ENCODE measurements at regions not wholly inside any gene's neighbourhood (a gene's known extent, or its start where the extent isn't known, plus 50 kb on each side); places are given as distances from the start of the nearest gene placed in this dataset.
"Not testable (repeated sequence)": the region's sequence is repeated elsewhere in the genome, so short reads cannot be mapped to it uniquely, and the experiment has no call there.

- H3K4me3 ChIP-seq (replicated peaks in 1 of 3); H3K27me3 ChIP-seq; H3K9me3 ChIP-seq; H3K4me1 ChIP-seq; H3K27ac ChIP-seq; H3K36me3 ChIP-seq; DNase-seq; intact Hi-C loops (cut with DNase I): not testable (repeated sequence)
- 96 to 100% methylated on average over 1 to 2 of the region's 3 CpGs for WGBS, 2 donors
Observed at GRCh38 chr1:144516172-144516571, 54.7 kb upstream of the NBPF15 start.

- DNase-seq; intact Hi-C loops (cut with DNase I); H3K27ac ChIP-seq; H3K4me1 ChIP-seq; H3K4me3 ChIP-seq (replicated peaks in 1 of 3); H3K9me3 ChIP-seq; H3K27me3 ChIP-seq; H3K36me3 ChIP-seq: not testable (repeated sequence)
- 93 to 96% methylated on average over 2 of the region's 2 CpGs for WGBS, 2 donors
Observed at GRCh38 chr1:144516906-144517305, 55.4 kb upstream of the NBPF15 start.

GRCh38 chr1:144518439-144518838, 57.0 kb upstream of the NBPF15 start:
- DNase-seq; intact Hi-C loops (cut with DNase I); H3K4me3 ChIP-seq (replicated peaks in 1 of 3); H3K36me3 ChIP-seq; H3K4me1 ChIP-seq; H3K27me3 ChIP-seq; H3K9me3 ChIP-seq; H3K27ac ChIP-seq: not testable (repeated sequence)
- 63 to 80% methylated on average over 5 to 8 of the region's 9 CpGs for WGBS, 2 donors

- H3K9me3 ChIP-seq; H3K27ac ChIP-seq; H3K27me3 ChIP-seq; H3K36me3 ChIP-seq; H3K4me3 ChIP-seq (replicated peaks in 1 of 3); H3K4me1 ChIP-seq; intact Hi-C loops (cut with DNase I): not testable (repeated sequence)
- peak in 1 of 2 donors; percentile 3 for DNase-seq
- 41 to 59% methylated on average over 6 to 10 of the region's 12 CpGs for WGBS, 2 donors
Observed at GRCh38 chr1:144519528-144520189, 58.2 kb upstream of the NBPF15 start.

- H3K4me1 ChIP-seq; H3K27me3 ChIP-seq; H3K27ac ChIP-seq; H3K36me3 ChIP-seq; H3K4me3 ChIP-seq (replicated peaks in 1 of 3); intact Hi-C loops (cut with DNase I); H3K9me3 ChIP-seq: not testable (repeated sequence)
- 16 to 17% methylated on average over 26 to 29 of the region's 33 CpGs for WGBS, 2 donors
- peak in 1 of 2 donors; percentile 3 for DNase-seq
Observed at GRCh38 chr1:144523661-144524407, 62.4 kb upstream of the NBPF15 start.

- H3K27ac ChIP-seq; H3K4me1 ChIP-seq; H3K9me3 ChIP-seq; H3K27me3 ChIP-seq; DNase-seq; H3K4me3 ChIP-seq (replicated peaks in 1 of 3); H3K36me3 ChIP-seq; intact Hi-C loops (cut with DNase I): not testable (repeated sequence)
- WGBS, 2 donors, result 31 to 53% methylated on average over 7 to 9 of the region's 9 CpGs
- TF ChIP-seq, protein P1, sequence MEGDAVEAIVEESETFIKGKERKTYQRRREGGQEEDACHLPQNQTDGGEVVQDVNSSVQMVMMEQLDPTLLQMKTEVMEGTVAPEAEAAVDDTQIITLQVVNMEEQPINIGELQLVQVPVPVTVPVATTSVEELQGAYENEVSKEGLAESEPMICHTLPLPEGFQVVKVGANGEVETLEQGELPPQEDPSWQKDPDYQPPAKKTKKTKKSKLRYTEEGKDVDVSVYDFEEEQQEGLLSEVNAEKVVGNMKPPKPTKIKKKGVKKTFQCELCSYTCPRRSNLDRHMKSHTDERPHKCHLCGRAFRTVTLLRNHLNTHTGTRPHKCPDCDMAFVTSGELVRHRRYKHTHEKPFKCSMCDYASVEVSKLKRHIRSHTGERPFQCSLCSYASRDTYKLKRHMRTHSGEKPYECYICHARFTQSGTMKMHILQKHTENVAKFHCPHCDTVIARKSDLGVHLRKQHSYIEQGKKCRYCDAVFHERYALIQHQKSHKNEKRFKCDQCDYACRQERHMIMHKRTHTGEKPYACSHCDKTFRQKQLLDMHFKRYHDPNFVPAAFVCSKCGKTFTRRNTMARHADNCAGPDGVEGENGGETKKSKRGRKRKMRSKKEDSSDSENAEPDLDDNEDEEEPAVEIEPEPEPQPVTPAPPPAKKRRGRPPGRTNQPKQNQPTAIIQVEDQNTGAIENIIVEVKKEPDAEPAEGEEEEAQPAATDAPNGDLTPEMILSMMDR (IDR thresholded peaks at IDR 0.05), result peak in 4 of 6 experiments; percentile 16 to 53 (median 25)
Observed at GRCh38 chr1:144532156-144532607, 60.5 kb upstream of the PPIAL4F start.

- H3K4me1 ChIP-seq; DNase-seq; H3K36me3 ChIP-seq; H3K27me3 ChIP-seq; H3K4me3 ChIP-seq (replicated peaks in 1 of 3); H3K27ac ChIP-seq; H3K9me3 ChIP-seq; intact Hi-C loops (cut with DNase I): not testable (repeated sequence)
- WGBS, 2 donors, result 54 to 55% methylated on average over 3 of the region's 3 CpGs
Observed at GRCh38 chr1:144533480-144533879, 59.2 kb upstream of the PPIAL4F start.

DNA sequence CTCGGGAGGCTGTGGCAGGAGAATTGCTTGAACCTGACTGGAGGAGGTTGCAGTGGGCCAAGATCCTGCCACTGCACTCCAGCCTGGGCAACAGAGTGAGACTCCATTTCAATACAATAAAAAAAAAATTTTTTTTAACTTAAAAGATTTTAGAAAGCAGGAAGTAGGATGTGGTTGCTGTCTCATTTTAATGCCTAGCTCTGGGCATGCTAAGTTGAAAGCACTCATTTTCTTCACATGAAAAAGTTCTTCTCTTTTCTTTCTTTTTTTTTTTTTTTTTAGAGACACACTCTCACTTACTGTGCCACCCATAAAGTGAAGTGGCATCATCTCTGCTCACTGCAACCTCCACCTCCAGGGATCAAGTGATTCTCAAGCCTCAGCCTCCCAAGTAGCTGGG, 58.4 kb upstream of the PPIAL4F start:
- H3K4me3 ChIP-seq (replicated peaks in 1 of 3); H3K27me3 ChIP-seq; intact Hi-C loops (cut with DNase I); H3K27ac ChIP-seq; H3K9me3 ChIP-seq; H3K36me3 ChIP-seq; DNase-seq; H3K4me1 ChIP-seq: not testable (repeated sequence)
- 69 to 88% methylated on average over 1 of the region's 1 CpG for WGBS, 2 donors

DNA sequence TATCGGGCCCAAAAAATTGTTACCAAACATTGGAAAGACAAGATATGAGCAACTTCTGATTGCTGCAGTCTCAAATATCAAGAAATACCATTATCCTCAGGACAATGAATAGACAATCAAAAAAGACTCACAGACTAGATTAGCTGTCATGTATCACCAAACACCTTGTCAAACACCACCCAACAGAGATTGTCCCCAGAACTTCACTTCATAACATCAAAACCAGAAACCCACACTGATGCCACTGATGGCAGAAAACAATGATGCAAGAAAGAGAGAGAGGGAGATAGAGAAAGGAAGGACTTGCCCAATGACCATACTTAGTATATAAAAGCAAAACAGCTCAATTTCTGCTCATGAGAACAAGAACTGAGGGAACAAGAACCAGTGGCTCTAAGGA, 56.0 kb upstream of the PPIAL4F start:
- H3K4me1 ChIP-seq; H3K27ac ChIP-seq; H3K36me3 ChIP-seq; H3K27me3 ChIP-seq; H3K4me3 ChIP-seq (replicated peaks in 1 of 3); intact Hi-C loops (cut with DNase I); H3K9me3 ChIP-seq; DNase-seq: not testable (repeated sequence)
- 95 to 100% methylated on average over 1 of the region's 1 CpG for WGBS, 2 donors

DNA sequence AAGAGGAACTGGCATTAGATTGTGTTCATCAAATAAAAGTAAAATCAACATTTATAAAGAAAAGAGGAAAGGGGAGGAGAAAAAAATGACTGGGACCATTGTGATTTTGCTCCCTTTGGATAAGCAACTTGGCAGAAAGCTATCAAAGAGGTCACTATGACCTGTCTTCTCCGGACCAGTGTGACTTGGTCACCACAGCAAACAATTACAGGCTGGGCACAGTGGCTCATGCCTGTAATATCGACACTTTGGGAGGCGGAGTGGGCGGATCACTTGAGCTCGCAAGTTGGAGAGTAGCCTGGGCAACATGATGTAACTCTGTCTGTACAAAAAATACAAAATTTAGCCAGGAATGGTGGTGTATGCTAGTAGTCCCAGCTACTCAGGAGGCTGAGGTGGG, 55.5 kb upstream of the PPIAL4F start:
- H3K27me3 ChIP-seq; H3K9me3 ChIP-seq; H3K4me3 ChIP-seq (replicated peaks in 1 of 3); H3K27ac ChIP-seq; intact Hi-C loops (cut with DNase I); H3K4me1 ChIP-seq; H3K36me3 ChIP-seq; DNase-seq: not testable (repeated sequence)
- WGBS, 2 donors, result 80 to 82% methylated on average over 4 to 5 of the region's 5 CpGs

DNA sequence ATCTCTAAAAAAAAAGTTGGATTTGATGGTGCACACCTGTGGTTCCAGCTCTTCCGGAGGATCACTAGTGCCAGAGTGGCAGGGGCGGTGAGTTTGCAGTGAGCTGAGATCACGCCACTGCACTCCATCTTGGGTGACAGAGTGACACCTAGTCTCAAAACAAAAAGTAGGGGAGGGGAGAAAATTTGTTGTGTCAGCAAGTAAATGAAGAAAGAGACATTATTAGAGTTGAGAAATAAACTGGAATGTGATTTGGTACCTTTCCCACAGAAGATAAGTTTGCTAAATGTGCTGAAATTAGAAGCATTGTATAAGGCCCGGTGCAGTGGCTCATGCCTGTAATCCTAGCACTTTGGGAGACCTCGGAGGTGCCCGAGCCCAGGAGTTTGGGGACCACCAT, 54.0 kb upstream of the PPIAL4F start:
- H3K9me3 ChIP-seq; DNase-seq; H3K4me3 ChIP-seq (replicated peaks in 1 of 3); H3K27me3 ChIP-seq; H3K27ac ChIP-seq; intact Hi-C loops (cut with DNase I); H3K4me1 ChIP-seq; H3K36me3 ChIP-seq: not testable (repeated sequence)
- 91 to 92% methylated on average over 6 of the region's 6 CpGs for WGBS, 2 donors

Measured in thyroid gland (tissue), 4 donors.